DMS53 (cell line): ENCODE measurements at regions not wholly inside any gene's neighbourhood (a gene's known extent, or its start where the extent isn't known, plus 50 kb on each side); places are given as distances from the start of the nearest gene placed in this dataset.
"Not testable (repeated sequence)": the region's sequence is repeated elsewhere in the genome, so short reads cannot be mapped to it uniquely, and the experiment has no call there.

Experiments used
- DNase-seq: peaks from one replicate; lab custom pipeline; 2025; lab: John Stamatoyannopoulos, UW

DNA sequence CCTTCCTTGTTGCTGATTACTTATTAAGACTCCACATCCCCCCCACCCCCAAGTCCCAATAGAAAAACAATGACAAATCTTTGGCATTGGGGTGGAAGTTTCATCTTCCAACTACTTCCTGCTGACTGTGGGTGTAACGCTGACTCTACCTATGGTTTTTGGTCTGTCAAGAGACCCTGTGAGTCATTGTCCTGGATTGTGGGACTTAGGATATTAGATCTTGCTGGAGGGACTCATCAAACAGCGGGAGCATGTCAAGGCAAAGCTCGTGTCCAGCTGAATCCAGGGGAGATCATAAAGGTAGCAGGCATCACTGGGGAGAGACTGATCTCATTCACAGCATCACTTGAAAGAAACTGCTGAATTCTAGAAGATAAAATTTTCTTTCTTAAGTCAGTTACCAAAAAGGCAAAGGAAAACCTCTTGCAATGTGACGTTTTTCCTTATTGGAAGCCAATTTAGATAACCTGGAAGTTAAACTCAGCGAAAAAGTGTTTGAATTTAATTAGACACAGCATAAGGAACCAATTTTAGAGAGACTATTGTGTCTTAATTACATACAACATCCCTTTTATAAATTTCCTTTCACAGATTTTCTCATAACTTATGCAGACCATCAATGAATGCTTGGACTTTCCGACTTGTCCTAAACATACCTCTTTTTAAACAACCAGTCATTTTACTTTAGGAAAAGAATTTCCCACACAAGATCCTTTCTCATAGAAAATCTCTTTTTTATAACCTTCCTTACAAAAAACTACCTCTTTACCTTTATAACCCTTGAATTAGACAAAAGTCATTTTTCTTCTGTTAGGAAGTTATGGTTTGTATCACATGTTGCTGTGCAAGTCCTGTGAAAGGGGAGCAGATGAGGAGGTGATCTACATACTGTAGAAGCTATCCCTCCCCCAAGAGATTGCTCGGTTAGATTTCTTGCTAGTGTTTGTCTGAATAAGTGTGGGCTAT lies 94.6 kb upstream of the SCAF11 start:
- DNase-seq, result no peak

- no peak for DNase-seq
These were observed 92.3 kb upstream of the SCAF11 start for GRCh38 chr12:46082490-46083200.

DNA sequence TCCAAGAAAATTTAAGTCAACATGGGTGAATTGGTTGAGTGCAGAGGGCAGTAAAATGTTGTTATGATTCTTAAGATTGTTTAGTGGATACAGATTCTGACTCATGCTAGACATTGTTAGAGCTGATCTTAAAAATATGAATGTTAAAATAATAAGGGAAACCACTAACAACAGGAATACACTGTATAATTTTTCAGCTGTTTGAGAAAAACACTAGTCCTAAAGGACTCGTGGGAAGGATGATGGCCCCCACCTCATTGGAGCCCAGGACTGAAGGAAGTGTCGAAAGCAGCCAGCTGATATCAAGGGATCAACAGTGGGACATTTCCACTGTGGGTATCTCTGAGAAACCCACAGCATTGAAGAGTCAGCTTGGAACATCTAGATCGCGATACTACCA lies 82.9 kb upstream of the SCAF11 start:
- no peak for DNase-seq

DNA sequence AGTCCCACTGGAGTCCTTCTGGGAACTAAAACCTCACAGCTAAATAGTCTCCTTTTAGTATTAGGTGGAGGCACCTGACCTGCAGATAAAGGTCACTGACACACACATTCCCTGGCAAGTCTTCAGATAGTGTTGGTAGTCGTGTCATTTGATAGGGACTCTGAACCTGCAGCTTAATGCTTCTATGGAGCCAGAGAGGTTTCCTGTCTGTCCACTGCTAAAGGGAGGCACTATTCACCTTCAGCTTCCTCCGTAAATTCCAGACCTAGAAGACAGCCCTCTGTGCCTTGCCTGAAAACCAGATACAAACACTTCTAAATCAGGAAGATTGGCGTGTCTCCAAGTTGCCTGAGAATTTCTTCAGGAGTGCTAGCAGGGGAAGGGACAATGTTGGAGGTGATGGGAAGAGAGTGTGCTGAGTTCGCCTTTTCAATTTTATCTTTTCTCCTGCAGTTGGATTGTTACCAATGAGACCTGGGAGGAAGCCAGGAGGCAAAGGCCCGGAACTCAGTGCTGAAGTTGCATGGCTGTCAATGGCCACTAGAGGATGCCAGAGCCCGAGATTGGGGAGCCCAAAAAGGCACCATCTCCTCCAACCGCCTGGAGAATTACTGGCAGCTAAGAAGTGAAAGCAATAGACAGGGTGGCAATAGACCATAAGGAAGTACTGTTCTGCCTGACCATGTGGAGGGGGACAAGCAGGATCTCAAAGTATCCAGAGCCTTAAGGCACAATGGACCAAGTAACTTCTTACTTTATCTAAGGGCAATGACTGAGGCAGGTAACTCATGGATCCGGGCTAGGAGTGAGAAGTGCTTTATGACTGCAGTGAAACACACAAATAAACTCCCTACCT lies 81.6 kb upstream of the SCAF11 start:
- DNase-seq, result peak; percentile 97

DNA sequence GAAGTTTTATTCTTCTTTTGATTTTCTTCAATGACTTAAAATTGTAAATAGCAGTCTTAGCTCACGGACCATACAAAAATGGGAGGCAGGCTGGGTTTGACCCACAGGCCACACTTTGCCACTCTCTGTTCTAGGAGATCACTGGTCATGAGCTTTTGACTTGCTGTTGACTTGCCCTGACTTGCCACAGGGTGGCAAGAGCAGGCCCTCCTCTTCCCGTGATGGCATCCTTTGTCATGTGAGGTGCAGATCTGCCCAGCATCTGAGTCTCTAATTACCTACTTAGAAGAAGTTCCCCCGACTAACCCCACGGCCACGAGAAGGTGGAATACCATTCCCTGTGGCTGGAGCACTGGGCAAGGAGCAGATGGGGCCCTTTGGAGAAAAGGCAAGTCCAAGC lies 81.0 kb upstream of the SCAF11 start:
- peak; percentile 47 for DNase-seq

- DNase-seq, result no peak
These were observed 76.7 kb upstream of the SCAF11 start for GRCh38 chr12:46067094-46067493.

- DNase-seq, result peak; percentile 91
These were observed 75.2 kb upstream of the SCAF11 start for GRCh38 chr12:46065412-46066166.

DNA sequence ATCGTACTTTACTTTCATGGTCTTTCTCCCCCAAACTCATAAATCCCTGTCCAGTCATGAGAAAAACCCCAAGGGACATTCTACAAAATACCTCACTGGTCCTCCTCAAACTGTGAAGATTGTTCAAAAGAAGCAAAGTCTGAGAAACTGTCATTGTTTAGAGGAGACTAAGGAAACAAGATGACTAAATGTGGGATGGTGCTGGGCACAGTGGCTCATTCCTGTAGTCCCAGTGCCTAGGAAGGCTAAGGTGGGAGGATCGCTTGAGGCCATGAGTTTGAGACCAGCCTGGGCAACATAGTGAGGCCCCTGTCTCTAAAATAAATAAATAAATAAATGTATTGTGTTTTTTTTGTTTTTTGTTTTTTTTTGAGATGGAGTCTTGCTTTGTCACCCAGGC lies 74.2 kb upstream of the SCAF11 start:
- DNase-seq, result no peak

- not testable (repeated sequence) for DNase-seq
These were observed 68.3 kb upstream of the SCAF11 start for GRCh38 chr12:46058697-46059096.

DNA sequence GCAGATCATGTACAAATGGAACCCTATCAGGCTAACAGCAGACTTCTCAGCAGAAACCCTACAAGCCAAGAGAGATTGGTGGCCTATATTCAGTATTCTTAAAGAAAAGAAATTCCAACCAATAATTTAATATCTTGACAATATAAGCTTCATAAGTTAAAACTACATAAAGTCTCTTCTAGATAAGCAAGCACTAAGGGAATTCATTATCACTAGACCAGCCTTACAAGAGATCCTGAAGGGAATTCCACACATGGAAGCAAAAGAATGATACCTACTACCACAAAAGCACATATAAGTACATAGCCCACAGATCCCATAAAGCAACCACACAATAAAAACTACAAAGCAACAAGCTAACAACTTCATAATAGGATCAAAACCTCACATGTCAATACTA lies 60.4 kb upstream of the SCAF11 start:
- no peak for DNase-seq

DNA sequence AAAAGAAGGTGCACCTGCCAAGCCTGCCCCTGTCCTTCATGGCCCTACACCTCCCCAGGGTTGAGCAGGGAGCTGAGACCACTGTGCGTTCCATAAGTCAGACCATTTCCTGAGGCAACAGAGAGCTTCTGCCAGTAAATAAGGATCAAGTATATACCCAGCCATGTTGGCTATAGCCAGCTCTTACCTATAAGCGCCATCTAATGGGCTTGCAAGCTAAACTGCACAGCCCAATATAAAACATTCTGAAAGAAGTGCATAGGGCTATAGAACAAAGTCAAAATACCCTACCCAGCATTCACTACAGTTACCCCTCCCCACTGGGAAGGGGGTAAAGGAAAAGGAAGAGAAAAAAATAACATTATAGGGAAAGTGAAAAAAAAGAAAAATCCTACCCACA lies 59.3 kb upstream of the SCAF11 start:
- DNase-seq, result peak; percentile 92

GRCh38 chr12:46046436-46046835 lies 56.1 kb upstream of the SCAF11 start:
- no peak for DNase-seq

- no peak for DNase-seq
These were observed 53.7 kb upstream of the SCAF11 start for GRCh38 chr12:46043972-46044520.
